ENCODE measurements at regions not wholly inside any gene's neighbourhood (a gene's known extent, or its start where the extent isn't known, plus 50 kb on each side); places are given as distances from the start of the nearest gene placed in this dataset.

DNA sequence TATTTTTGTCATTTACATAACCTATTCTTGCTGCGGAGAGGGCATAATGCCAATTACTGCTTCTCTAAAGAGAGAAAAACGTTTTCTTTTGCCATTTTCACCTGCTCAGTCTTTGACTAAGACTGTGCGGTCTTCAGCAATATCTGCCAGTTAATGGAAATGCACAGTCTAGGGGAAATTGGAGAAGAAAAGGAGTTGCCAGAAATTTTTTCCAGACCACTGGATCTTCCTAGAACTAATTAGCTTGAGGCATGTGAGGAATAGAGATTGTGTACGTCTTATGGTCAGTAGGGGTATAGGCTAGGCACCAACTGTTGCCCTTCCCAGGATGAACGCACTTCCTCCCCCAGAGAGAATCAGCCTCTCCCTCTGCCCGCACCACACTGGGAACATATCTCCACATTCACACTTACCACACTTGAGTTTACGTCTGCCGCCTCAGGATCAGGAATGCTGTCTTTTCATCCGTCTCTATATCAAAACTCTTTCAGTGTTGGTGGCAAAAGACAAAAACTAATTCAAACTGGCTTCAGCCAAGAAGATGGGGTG, 67.9 kb upstream of the E2F3 start:
- H3K4me3 ChIP-seq (ENCODE audit: control insufficient read depth in 2 of 3, extremely low read depth in 1 of 3, insufficient read depth in 2 of 3, low read depth in 1 of 3, low read length in 3 of 3) = no peak overlapping the region
- no peaks in the 10 kb centered on the region for H3K9me3 ChIP-seq (ENCODE audit: control insufficient read depth, low read depth, low read length)
- H4K20me1 ChIP-seq (ENCODE audit: control insufficient read depth, extremely low read depth, insufficient read depth, low read length) = no peaks in the 10 kb centered on the region
- H3K27me3 ChIP-seq (ENCODE audit: control insufficient read depth, extremely low read depth, insufficient read depth, low read length) = peaks cover 3% of the 10 kb centered on the region
- H3K27ac ChIP-seq (ENCODE audit: control insufficient read depth, insufficient read depth, low read length) = no peak overlapping the region
- dilution Hi-C loops (cut with MboI; ENCODE audit: extremely low pct_ligation_motif_present, low sequenced_read_pairs) = no loop called here
- H3K4me1 ChIP-seq (ENCODE audit: control insufficient read depth, extremely low read depth, insufficient read depth, low read length) = no peaks in the 10 kb centered on the region
- no peak overlapping the region for H3K9ac ChIP-seq (ENCODE audit: control insufficient read depth, extremely low read depth, insufficient read depth, low read length)
- H2AFZ ChIP-seq (ENCODE audit: control insufficient read depth, low read length) = no peak overlapping the region
- H3K4me2 ChIP-seq (ENCODE audit: control insufficient read depth, extremely low read depth, insufficient read depth, low read depth, low read length) = no peak overlapping the region
- no peak for DNase-seq (ENCODE audit: low read depth, low spot score)
- H3K9me1 ChIP-seq (ENCODE audit: control insufficient read depth, extremely low read depth, insufficient read depth, low read length) = no peaks in the 10 kb centered on the region
- FAIRE-seq = no peak
- no peak for TF ChIP-seq CTCF (optimal IDR thresholded peaks at IDR 0.05 in 1 of 3, IDR thresholded peaks at IDR 0.05 in 1 of 3, conservative IDR thresholded peaks at IDR 0.05 in 1 of 3; ENCODE audit: extremely low read depth in 1 of 3, insufficient read depth in 2 of 3, low read length in 3 of 3)
- no peak for TF ChIP-seq EZH2 (IDR thresholded peaks at IDR 0.05; ENCODE audit: low read length)
- H3K36me3 ChIP-seq (ENCODE audit: control insufficient read depth in 2 of 2, extremely low read depth in 1 of 2, insufficient read depth in 2 of 2, low read length in 2 of 2) = no peaks in the 10 kb centered on the region
- no peaks in the 10 kb centered on the region for H3K79me2 ChIP-seq (ENCODE audit: control insufficient read depth, insufficient read depth, low read length)

DNA sequence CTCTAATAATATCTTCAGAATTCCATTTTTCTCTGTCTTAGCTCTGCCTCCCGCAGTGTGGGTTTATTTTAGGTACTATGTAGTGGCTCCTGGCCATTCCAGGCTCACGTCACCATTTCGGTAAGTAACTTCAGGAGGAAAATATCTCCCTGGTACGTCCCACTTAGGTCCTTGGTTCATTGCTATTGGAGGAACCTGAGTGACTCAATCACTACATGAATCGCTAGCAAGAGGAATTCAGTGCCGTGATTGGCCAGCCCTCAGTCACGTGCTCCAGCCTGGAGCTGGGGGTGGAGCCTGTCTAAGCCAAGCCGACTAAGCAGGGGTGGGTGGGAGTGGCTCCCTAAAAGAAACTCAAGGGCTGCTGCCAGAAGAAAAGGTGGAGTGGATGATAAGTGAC, 67.3 kb upstream of the E2F3 start:
- Histone ChIP-seq H3K9me3 (ENCODE audit: control insufficient read depth, low read depth, low read length) (no peaks in the 10 kb centered on the region), H4K20me1 (ENCODE audit: control insufficient read depth, extremely low read depth, insufficient read depth, low read length) (no peaks in the 10 kb centered on the region), H2AFZ (ENCODE audit: control insufficient read depth, low read length) (no peak overlapping the region), H3K9me1 (ENCODE audit: control insufficient read depth, extremely low read depth, insufficient read depth, low read length) (no peaks in the 10 kb centered on the region), H3K36me3 (ENCODE audit: control insufficient read depth in 2 of 2, extremely low read depth in 1 of 2, insufficient read depth in 2 of 2, low read length in 2 of 2) (no peaks in the 10 kb centered on the region), H3K4me3 (ENCODE audit: control insufficient read depth in 2 of 3, extremely low read depth in 1 of 3, insufficient read depth in 2 of 3, low read depth in 1 of 3, low read length in 3 of 3) (no peak overlapping the region), H3K4me2 (ENCODE audit: control insufficient read depth, extremely low read depth, insufficient read depth, low read depth, low read length) (no peak overlapping the region), H3K4me1 (ENCODE audit: control insufficient read depth, extremely low read depth, insufficient read depth, low read length) (no peaks in the 10 kb centered on the region), H3K79me2 (ENCODE audit: control insufficient read depth, insufficient read depth, low read length) (no peaks in the 10 kb centered on the region), H3K9ac (ENCODE audit: control insufficient read depth, extremely low read depth, insufficient read depth, low read length) (no peak overlapping the region), H3K27me3 (ENCODE audit: control insufficient read depth, extremely low read depth, insufficient read depth, low read length) (peaks cover 3% of the 10 kb centered on the region), H3K27ac (ENCODE audit: control insufficient read depth, insufficient read depth, low read length) (no peak overlapping the region)
- DNase-seq (ENCODE audit: low read depth, low spot score) (no peak), FAIRE-seq (no peak)
- TF ChIP-seq CTCF (optimal IDR thresholded peaks at IDR 0.05 in 1 of 3, IDR thresholded peaks at IDR 0.05 in 1 of 3, conservative IDR thresholded peaks at IDR 0.05 in 1 of 3; ENCODE audit: extremely low read depth in 1 of 3, insufficient read depth in 2 of 3, low read length in 3 of 3) = no peak
- TF ChIP-seq EZH2 (IDR thresholded peaks at IDR 0.05; ENCODE audit: low read length) = no peak
- dilution Hi-C loops (cut with MboI; ENCODE audit: extremely low pct_ligation_motif_present, low sequenced_read_pairs) = no loop called here
